Osteoblast (primary cell): ENCODE measurements at regions not wholly inside any gene's neighbourhood (a gene's known extent, or its start where the extent isn't known, plus 50 kb on each side); places are given as distances from the start of the nearest gene placed in this dataset.

ENCODE experiments used
- DNase-seq: peaks from one replicate; pipeline ENCODE4 v3.0.0; 2011; ENCODE audit warnings: low spot score, mixed read lengths; ENCODE audit not compliant: insufficient read length; ENCODE audit errors: missing footprints
- H2AFZ ChIP-seq: 2 replicates; pipeline ENCODE4 v1.6.0; 2011; ENCODE audit warnings: mild to moderate bottlenecking, low read length
- H3K27ac ChIP-seq: 2 replicates; pipeline ENCODE4 v1.5.1; 2011; ENCODE audit warnings: mild to moderate bottlenecking, low read depth, low read length, moderate library complexity
- H3K27me3 ChIP-seq: 2 replicates; pipeline ENCODE4 v1.6.0; 2012; ENCODE audit warnings: mild to moderate bottlenecking, control low read depth, inconsistent platforms, low read length, moderate library complexity; ENCODE audit not compliant: insufficient read depth
- H3K36me3 ChIP-seq: 2 replicates; pipeline ENCODE4 v1.5.1; 2011; ENCODE audit warnings: mild to moderate bottlenecking, low read length, control low read depth, moderate library complexity; ENCODE audit not compliant: insufficient read depth
- H3K4me1 ChIP-seq: 2 replicates; pipeline ENCODE4 v1.5.1; 2011; ENCODE audit warnings: mild to moderate bottlenecking, low read length, control low read depth, moderate library complexity; ENCODE audit not compliant: insufficient read depth
- H3K4me2 ChIP-seq: 2 replicates; pipeline ENCODE4 v1.6.0; 2011; ENCODE audit warnings: mild to moderate bottlenecking, low read length; ENCODE audit not compliant: insufficient read depth
- H3K4me3 ChIP-seq: fragments of 200-600 bp; sonication (generic); 3 replicates; pipeline ENCODE4 v1.5.1; 2012; ENCODE audit warnings: mild to moderate bottlenecking, low read length, inconsistent platforms; ENCODE audit not compliant: insufficient read depth
- H3K79me2 ChIP-seq: 2 replicates; pipeline ENCODE4 v1.6.0; 2012; ENCODE audit warnings: mild to moderate bottlenecking, low read length, control low read depth, inconsistent platforms; ENCODE audit not compliant: insufficient read depth
- H3K9me3 ChIP-seq: 2 replicates; pipeline ENCODE4 v1.5.1; 2011; ENCODE audit warnings: low read depth, low read length, control low read depth
- H4K20me1 ChIP-seq: 2 replicates; pipeline ENCODE4 v1.6.0; 2012; ENCODE audit warnings: mild to moderate bottlenecking, low read length, control low read depth; ENCODE audit not compliant: insufficient read depth
- CTCF ChIP-seq: IDR thresholded peaks from 2 replicates; pipeline ENCODE4 v1.5.1; 2011; ENCODE audit warnings: mild to moderate bottlenecking, low read depth, low read length, moderate library complexity; ENCODE audit errors: extremely low read depth

- Histone ChIP-seq H3K9me3 (no peaks in the 10 kb centered on the region), H4K20me1 (no peaks in the 10 kb centered on the region), H3K4me1 (peaks cover 3% of the 10 kb centered on the region), H3K27me3 (no peaks in the 10 kb centered on the region), H3K36me3 (no peaks in the 10 kb centered on the region), H3K27ac (no peak overlapping the region), H3K4me3 (no peak overlapping the region), H3K4me2 (no peak overlapping the region), H3K79me2 (no peaks in the 10 kb centered on the region), H2AFZ (no peak overlapping the region)
- no peak for TF ChIP-seq CTCF
- DNase-seq = no peak
These were observed 380.1 kb downstream of the SOX11 start for GRCh38 chr2:6072276-6072675.

GRCh38 chr2:6072768-6073167 lies 380.6 kb downstream of the SOX11 start:
- no peak for DNase-seq
- no peaks in the 10 kb centered on the region for H3K79me2 ChIP-seq
- no peaks in the 10 kb centered on the region for H3K9me3 ChIP-seq
- H2AFZ ChIP-seq = no peak overlapping the region
- no peaks in the 10 kb centered on the region for H4K20me1 ChIP-seq
- H3K4me2 ChIP-seq = no peak overlapping the region
- H3K4me3 ChIP-seq = no peak overlapping the region
- no peaks in the 10 kb centered on the region for H3K27me3 ChIP-seq
- no peak overlapping the region for H3K27ac ChIP-seq
- no peak for TF ChIP-seq CTCF
- H3K4me1 ChIP-seq = peaks cover 3% of the 10 kb centered on the region
- H3K36me3 ChIP-seq = no peaks in the 10 kb centered on the region

- no peaks in the 10 kb centered on the region for H3K36me3 ChIP-seq
- DNase-seq = peak; percentile 58
- peak overlapping the region; percentile 67 for H2AFZ ChIP-seq
- peak overlapping the region; percentile 26 for H3K4me2 ChIP-seq
- no peaks in the 10 kb centered on the region for H3K79me2 ChIP-seq
- H3K9me3 ChIP-seq = no peaks in the 10 kb centered on the region
- peak overlapping the region; percentile 36 for H3K27ac ChIP-seq
- H3K27me3 ChIP-seq = no peaks in the 10 kb centered on the region
- no peaks in the 10 kb centered on the region for H4K20me1 ChIP-seq
- TF ChIP-seq CTCF = no peak
- peak overlapping the region; percentile 40 for H3K4me3 ChIP-seq
- peaks cover 3% of the 10 kb centered on the region for H3K4me1 ChIP-seq
These were observed 381.3 kb downstream of the SOX11 start for GRCh38 chr2:6073191-6074088.

- no peak overlapping the region for H3K27ac ChIP-seq
- no peaks in the 10 kb centered on the region for H3K27me3 ChIP-seq
- H3K4me3 ChIP-seq = peak overlapping the region; percentile 40
- H3K36me3 ChIP-seq = no peaks in the 10 kb centered on the region
- DNase-seq = no peak
- peak overlapping the region; percentile 26 for H3K4me2 ChIP-seq
- peak overlapping the region; percentile 59 for H2AFZ ChIP-seq
- H3K9me3 ChIP-seq = no peaks in the 10 kb centered on the region
- TF ChIP-seq CTCF = no peak
- H3K79me2 ChIP-seq = no peaks in the 10 kb centered on the region
- H3K4me1 ChIP-seq = peaks cover 3% of the 10 kb centered on the region
- H4K20me1 ChIP-seq = no peaks in the 10 kb centered on the region
These were observed 382.0 kb downstream of the SOX11 start for GRCh38 chr2:6074089-6074643.
